AG08395 (cell line): ENCODE measurements at regions not wholly inside any gene's neighbourhood (a gene's known extent, or its start where the extent isn't known, plus 50 kb on each side); places are given as distances from the start of the nearest gene placed in this dataset.
"Not testable (repeated sequence)": the region's sequence is repeated elsewhere in the genome, so short reads cannot be mapped to it uniquely, and the experiment has no call there.

Experiments
- DNase-seq: peaks from one replicate; pipeline ENCODE4 v3.0.0; 2012; ENCODE audit warnings: mixed read lengths, low spot score

DNA sequence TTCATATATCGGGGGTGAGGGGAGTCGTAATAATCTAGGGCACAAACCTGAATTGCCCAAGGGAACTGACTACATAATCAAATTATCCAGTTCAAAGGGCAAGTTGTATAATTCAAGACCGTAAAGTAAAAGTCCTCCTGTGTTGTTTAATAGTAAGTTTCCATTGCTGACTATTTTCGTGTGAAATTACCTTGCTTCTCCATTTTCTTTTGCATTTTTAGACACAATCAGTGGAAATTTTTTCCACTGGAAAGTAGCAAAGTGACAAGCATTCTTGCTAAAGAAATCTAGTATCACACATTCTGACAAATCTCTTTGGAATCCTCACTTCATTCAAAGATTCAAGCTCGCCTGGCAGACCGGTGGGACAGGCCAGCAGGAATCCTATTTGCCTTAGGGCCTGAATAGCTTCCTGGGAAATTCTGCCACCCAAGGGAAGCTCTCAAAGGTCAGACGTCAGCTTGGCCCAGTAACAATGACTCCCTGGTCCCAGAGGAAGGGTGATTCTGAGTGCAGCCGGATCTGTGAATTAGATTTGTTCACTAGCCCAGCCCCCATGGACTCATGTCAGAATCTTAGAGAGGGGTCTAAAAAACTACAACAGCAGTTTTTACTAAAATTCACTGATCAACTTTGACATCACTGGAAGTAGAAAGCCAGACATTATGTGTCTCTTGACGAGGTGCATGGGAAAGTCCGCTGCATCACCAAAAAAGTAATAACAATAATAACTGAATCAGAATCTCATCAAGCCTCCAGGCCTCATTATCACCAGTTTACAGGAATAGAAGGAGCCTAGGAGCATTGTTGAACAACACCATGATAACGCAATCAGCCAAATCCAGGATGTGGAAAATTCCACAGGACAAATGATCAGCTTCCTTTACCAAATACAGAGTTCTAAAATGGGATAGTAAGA is 161.0 kb downstream of the SKIDA1 start:
- DNase-seq, result peak; percentile 79

DNA sequence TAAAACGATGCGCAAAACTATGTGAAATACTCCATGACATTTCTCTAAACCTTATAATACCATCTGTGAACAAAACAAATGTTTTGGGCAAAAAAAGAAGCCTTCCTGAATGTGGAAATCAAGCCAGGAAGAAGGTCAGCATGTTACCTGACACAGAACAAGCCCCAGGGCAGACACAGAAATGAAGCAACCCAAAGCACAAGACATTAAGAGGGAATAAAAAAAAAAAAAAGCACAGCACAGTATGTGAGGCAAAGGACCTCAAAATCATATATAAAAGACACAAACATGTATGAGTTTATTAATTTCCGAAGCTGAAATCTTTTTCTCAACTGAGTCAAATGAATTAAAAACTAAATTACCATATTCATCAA is 161.8 kb downstream of the SKIDA1 start:
- DNase-seq, result no peak

DNA sequence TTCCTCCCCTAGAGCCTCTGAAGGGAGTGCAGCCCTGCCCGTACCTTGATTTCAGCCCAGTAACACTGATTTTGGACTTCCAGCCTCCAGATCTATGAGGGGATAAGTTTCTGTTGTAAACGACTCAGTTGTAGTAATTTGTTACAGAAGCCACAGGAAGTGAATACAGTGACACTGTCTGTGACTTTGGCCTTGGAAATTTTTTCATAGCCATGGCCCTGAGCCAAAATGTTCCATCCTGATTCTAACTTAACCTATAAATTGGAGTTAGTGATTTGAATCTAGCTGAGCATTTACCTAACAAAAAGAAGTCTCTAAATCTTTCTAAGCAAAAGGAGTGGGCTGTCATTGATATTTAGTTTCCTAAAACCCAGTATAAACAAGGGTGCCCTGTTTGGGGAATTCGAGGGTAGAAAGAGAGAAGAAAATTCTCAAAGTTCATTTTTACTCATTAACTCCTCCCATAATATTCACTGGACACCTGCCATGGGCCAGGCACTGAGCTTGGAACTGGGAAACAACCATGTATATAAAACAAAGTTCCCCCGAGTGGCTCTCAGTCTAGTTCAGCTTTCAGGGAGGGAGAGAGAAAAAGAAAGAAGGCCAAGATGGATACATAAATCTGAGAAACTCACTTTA is 162.3 kb downstream of the SKIDA1 start:
- no peak for DNase-seq

DNA sequence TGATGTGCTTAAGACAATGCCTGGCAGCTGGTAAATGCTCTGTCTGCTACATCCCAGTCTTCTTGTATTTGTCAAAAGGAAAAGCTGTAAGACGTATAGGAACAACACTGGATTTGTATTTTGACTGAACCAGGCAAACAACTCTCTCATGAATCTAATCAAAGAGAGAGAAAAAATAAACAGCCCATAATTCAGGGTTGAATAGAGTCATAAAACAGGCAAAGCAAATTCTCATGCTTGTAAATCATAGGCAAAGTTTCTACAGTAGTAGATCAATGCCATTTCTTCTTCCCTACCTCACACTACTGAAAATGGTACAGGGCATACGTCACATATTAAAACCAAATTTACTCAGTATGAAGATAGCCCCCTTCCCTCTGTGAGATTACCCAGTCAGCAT is 166.3 kb downstream of the SKIDA1 start:
- no peak for DNase-seq

GRCh38 chr10:21355591-21356011 is 169.9 kb downstream of the SKIDA1 start:
- DNase-seq, result no peak

DNA sequence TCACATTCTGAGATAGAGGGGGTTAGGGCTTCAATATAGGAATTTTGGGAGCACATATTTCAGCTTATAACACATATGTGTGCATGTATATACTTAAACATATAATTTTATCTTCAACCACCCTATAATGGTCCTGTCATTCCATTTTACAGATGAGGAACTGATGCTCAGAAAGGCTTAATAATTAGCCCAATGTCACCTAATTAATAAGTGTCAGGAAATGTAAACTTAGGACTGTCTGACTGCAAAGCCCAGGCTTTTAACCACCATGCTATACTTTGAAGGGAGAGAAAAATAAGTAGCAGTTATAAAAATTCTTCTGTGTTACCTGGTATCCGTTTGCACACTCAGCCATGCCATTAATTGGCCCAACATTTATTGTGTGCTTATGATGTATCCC is 172.6 kb downstream of the SKIDA1 start:
- no peak for DNase-seq

- not testable (repeated sequence) for DNase-seq
These were observed 173.9 kb downstream of the SKIDA1 start for GRCh38 chr10:21351594-21351993.

DNA sequence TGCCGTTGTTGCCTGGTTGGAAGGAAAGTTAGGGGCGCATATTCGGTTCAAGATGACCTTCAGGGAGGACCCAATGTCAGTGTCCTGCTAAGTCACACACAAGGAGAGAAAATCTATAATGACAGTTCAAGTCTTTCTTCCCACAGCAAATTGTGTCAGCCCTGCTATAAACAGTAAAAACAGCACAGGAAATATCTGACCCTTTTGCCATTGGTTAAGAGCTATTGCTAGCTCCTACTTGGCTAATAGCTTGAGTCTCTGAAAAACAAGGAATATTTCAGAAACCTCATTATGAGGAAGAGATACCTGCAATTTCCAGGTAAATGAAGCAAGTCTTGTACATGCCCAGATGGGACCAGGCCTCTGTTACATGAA is 175.6 kb downstream of the SKIDA1 start:
- no peak for DNase-seq

DNA sequence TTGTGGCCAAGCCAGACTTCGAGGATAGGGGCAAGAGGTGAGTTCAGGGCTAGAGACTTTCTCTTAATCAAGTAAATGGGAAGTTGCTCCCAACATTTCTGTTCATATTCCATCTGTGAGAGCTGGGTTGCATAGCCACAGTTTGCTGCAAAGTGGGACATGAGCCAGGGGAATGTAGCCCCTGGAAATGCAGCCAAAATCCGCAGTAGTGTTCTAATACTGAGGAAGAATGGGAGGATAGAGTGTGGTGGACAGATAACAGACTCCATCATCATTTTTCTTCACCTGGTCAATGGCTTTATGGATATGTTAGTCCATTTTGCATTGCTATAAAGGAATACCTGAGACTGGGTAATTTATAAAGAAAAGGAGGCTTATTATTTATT is 177.7 kb downstream of the SKIDA1 start:
- no peak for DNase-seq

DNA sequence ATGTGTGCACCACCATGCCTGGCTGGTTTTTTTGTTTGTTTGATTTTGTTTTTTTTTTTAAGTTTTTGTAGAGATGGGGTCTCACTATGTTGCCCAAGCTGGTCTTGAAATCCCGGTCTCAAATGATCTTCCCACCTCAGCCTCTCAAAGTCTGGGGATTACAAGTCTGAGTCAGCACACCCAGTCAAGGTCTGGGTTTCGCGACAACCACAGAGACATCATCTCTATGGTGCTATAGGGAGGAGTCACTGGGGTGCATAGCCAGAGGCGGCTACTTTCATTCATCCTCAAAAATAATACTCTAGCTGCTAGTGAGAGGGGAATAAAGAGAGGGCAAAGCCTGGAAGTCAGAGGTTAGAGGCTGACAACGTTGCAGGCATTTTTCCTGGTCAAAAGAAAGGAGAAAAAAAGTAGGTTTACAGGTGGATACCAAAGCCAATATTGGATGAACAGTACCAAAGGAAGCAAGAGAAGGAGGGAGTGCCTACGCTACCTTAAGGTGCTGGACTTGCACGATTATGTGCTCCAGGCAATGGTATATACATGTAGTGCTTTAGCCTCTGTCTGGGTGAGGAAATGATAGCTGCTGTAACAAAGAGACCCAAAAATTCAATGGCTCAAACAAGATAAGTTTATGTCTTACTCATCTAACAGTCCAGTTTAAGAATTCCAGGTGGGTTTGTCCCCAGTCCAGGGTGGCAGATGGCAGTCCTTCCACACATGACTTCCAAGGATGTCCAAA is 178.3 kb downstream of the SKIDA1 start:
- no peak for DNase-seq

GRCh38 chr10:21343087-21343486 is 182.4 kb downstream of the SKIDA1 start:
- DNase-seq, result no peak

- DNase-seq, result not testable (repeated sequence)
These were observed 183.0 kb downstream of the SKIDA1 start for GRCh38 chr10:21342499-21342898.

DNA sequence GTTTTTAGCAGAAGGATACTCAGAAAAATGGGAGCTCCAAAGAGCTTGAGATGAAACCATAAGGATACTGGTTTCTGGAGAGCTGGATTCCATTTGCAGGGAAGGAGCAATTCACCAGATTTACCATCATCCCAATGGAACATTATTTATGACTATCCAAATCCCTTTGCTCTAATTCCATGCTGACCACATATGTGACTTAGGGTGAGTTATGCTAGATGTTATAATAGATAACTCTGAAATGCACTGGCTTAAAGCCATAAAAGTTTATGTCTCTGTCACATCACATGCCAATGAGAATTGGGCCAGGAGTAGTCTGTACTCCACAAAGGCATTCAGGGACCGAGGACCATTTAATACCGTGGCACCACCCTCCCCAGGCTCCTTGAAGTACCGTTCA is 185.2 kb downstream of the SKIDA1 start:
- no peak for DNase-seq

- DNase-seq, result no peak
These were observed 188.2 kb downstream of the SKIDA1 start for GRCh38 chr10:21337171-21337792.

DNA sequence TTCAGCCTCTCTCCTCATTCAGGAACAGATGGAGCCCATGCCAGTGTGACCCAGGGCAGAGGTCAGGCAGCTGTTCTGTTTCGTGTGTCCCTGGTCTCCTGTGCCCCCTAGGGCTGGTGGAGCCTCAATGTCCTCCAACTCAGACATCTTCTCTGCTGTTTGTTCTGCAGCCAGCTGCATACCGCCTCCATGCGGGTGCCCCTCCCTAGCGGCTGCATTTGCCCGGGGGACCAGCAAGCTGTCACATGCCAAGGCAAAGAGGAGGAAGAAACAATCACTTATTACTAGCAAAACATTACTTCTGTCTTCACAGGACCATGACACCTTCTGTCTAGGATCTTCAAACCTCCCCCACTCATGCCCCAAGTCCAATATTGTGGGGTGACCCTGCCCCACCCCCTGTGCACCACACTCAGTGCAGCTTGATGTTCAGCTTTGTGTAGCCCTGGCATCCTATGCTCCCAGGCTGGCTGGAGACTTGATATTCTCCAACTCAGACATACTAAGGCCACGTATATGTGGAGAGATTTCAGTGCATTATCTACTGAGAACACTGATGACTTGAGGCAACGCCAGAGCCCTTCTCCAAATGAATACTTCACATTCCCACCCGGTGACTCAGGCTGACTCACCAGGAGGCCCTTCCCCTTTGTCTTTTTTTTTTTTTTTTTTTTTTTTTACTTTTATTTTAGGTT is 188.9 kb downstream of the SKIDA1 start:
- peak; percentile 92 for DNase-seq

GRCh38 chr10:21334891-21335696 is 190.4 kb downstream of the SKIDA1 start:
- peak; percentile 86 for DNase-seq

DNA sequence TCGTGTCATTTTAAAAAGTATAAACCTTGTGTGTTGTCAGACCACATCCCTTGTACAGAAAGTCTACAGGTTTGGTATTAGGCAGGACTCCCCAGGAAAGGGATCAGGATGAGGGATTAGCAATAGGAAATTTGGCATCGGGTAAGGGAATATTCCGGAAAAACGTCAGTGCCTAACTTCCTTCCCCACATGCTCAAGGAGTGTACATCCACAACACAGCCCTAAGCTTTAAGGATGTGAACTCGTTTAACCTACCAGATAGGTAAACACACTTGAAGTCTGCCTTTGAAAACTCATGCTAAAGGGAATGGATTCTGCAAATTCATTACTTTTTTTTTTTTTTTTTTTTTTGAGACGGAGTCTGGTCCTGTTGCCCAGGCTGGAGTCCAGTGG is 194.9 kb downstream of the SKIDA1 start:
- DNase-seq, result no peak

GRCh38 chr10:21329995-21330627 is 195.4 kb downstream of the SKIDA1 start:
- peak; percentile 65 for DNase-seq

DNA sequence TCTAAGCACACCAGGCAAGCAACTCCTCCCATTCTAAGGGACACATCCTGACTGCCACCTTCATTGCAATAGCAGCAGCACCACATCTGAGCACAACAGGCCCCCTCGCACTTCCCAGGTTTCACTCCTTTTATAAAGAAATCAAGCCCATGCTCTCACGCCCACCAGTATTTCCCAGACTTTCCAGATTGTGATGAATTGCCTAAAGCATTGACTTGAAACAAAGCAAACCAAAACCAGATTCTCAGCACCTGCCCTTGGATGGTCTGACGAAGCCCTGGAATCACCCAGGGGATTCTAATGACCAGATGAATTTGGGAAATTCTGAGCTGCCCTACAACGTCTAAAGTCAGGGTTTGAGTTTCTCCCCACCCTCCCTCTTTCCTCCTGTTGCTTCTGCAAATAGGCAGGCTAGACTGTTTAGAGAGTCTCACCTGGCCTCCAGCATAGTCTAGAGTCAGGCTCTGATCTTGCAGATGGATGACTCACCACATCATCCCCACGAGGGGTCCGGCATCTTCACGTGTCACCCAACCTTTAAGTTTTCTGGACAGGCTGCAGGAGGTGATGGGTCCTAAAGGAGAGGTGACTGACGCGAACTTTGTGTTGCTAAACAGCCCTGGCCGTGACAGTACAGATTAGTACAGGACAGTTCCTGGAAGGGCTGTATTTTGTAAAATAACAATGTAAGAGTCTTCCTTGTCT is 198.0 kb downstream of the SKIDA1 start:
- no peak for DNase-seq
